Left cardiac atrium (tissue), 4 donors: ENCODE measurements at regions not wholly inside any gene's neighbourhood (a gene's known extent, or its start where the extent isn't known, plus 50 kb on each side); places are given as distances from the start of the nearest gene placed in this dataset.
A peak's percentile ranks its signal among the peaks of the same experiment; 100 is the strongest.

Source experiments
- ATAC-seq, 2 donors: fragments of 200-7000 bp; cut with Tn5 transposase; one replicate each; pipeline ENCODE4 v1.9.1; 2020; ENCODE audit warnings: mild to moderate bottlenecking in 2 of 2, moderate library complexity in 2 of 2
- DNase-seq: peaks from one replicate; pipeline ENCODE4 v3.0.0-alpha.2; 2020
- intact Hi-C, 2 donors: fragments of 100-400 bp; cut with DNase I; formaldehyde crosslinking; loops; one replicate each; pipeline versions ENCODE4 v1.14.1 to v1.15.1; 2022 to 2023
- donor health status: DM: no; HTN: yes; CAD: no.
- donor health status: DM: no; HTN: yes; CAD: no; lungs with severe emphysema.
- donor health status: DM: yes; HTN: yes; CAD: no.
- donor health status: Dilated cardiomyopathy.

- intact Hi-C loops: no loop called here
- DNase-seq (peak; percentile 29), ATAC-seq (peak; percentile 19 to 21)
Observed at GRCh38 chr16:87125206-87126155, 191.7 kb downstream of the C16orf95 start.

GRCh38 chr16:87126403-87127025 lies 190.7 kb downstream of the C16orf95 start:
- DNase-seq (no peak), ATAC-seq (peak in 1 of 2 donors; percentile 8)
- intact Hi-C loops: no loop called here

GRCh38 chr16:87127061-87127765 lies 190.0 kb downstream of the C16orf95 start:
- peak; percentile 71 to 75 for ATAC-seq
- intact Hi-C loops: no loop called here
- peak; percentile 74 for DNase-seq

GRCh38 chr16:87127766-87128147 lies 189.4 kb downstream of the C16orf95 start:
- intact Hi-C loops: no loop called here
- DNase-seq (no peak), ATAC-seq (no peak)

GRCh38 chr16:87129771-87130170 lies 187.4 kb downstream of the C16orf95 start:
- intact Hi-C loops: no loop called here
- DNase-seq (no peak), ATAC-seq (no peak)

- ATAC-seq (no peak), DNase-seq (no peak)
- intact Hi-C loops: no loop called here
Observed at GRCh38 chr16:87131061-87131995, 185.9 kb downstream of the C16orf95 start.

- DNase-seq: no peak
- intact Hi-C loops: no loop called here
- ATAC-seq: no peak
Observed at GRCh38 chr16:87131996-87132345, 185.2 kb downstream of the C16orf95 start.

GRCh38 chr16:87132361-87133014 lies 184.7 kb downstream of the C16orf95 start:
- peak; percentile 52 for DNase-seq
- intact Hi-C loops: no loop called here
- ATAC-seq: peak; percentile 69 to 75

- ATAC-seq (no peak), DNase-seq (no peak)
- intact Hi-C loops: no loop called here
Observed at GRCh38 chr16:87133112-87133850, 183.9 kb downstream of the C16orf95 start.

- DNase-seq (no peak), ATAC-seq (no peak)
- intact Hi-C loops: no loop called here
Observed at GRCh38 chr16:87133966-87134627, 183.1 kb downstream of the C16orf95 start.

GRCh38 chr16:87134628-87134995 lies 182.6 kb downstream of the C16orf95 start:
- DNase-seq (no peak), ATAC-seq (no peak)
- intact Hi-C loops: no loop called here

- intact Hi-C loops: no loop called here
- DNase-seq (no peak), ATAC-seq (no peak)
Observed at GRCh38 chr16:87135246-87136030, 181.8 kb downstream of the C16orf95 start.

- intact Hi-C loops: no loop called here
- no peak for ATAC-seq
- no peak for DNase-seq
Observed at GRCh38 chr16:87138316-87138715, 178.9 kb downstream of the C16orf95 start.

GRCh38 chr16:87138738-87139267 lies 178.4 kb downstream of the C16orf95 start:
- ATAC-seq: no peak
- no peak for DNase-seq
- intact Hi-C loops: no loop called here

- no peak for ATAC-seq
- intact Hi-C loops: no loop called here
- no peak for DNase-seq
Observed at GRCh38 chr16:87140211-87141200, 176.7 kb downstream of the C16orf95 start.
